ENCODE measurements at regions not wholly inside any gene's neighbourhood (a gene's known extent, or its start where the extent isn't known, plus 50 kb on each side); places are given as distances from the start of the nearest gene placed in this dataset.

GRCh38 chr6:167661552-167662044, 165.1 kb upstream of the AFDN start:
- TF ChIP-seq, protein P1, sequence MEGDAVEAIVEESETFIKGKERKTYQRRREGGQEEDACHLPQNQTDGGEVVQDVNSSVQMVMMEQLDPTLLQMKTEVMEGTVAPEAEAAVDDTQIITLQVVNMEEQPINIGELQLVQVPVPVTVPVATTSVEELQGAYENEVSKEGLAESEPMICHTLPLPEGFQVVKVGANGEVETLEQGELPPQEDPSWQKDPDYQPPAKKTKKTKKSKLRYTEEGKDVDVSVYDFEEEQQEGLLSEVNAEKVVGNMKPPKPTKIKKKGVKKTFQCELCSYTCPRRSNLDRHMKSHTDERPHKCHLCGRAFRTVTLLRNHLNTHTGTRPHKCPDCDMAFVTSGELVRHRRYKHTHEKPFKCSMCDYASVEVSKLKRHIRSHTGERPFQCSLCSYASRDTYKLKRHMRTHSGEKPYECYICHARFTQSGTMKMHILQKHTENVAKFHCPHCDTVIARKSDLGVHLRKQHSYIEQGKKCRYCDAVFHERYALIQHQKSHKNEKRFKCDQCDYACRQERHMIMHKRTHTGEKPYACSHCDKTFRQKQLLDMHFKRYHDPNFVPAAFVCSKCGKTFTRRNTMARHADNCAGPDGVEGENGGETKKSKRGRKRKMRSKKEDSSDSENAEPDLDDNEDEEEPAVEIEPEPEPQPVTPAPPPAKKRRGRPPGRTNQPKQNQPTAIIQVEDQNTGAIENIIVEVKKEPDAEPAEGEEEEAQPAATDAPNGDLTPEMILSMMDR (IDR thresholded peaks at IDR 0.05): no peak
- TF ChIP-seq POLR2A (IDR thresholded peaks at IDR 0.05; ENCODE audit: low read length) (no peak), JUN (IDR thresholded peaks at IDR 0.05) (no peak), MYC (IDR thresholded peaks at IDR 0.05; ENCODE audit: borderline replicate concordance, low read length) (no peak), MAZ (IDR thresholded peaks at IDR 0.05; ENCODE audit: borderline replicate concordance, low read depth, low read length) (no peak), RAD21 (conservative IDR thresholded peaks at IDR 0.05 in 1 of 2, IDR thresholded peaks at IDR 0.05 in 1 of 2) (no peak), CBX8 (IDR thresholded peaks at IDR 0.05) (no peak), CBX2 (IDR thresholded peaks at IDR 0.05; ENCODE audit: borderline replicate concordance, low read depth) (no peak), CEBPB (IDR thresholded peaks at IDR 0.05) (no peak), POLR2AphosphoS2 (conservative IDR thresholded peaks at IDR 0.05; ENCODE audit: low read length) (no peak), EP300 (IDR thresholded peaks at IDR 0.05) (no peak)
- TF ChIP-seq, protein P2, sequence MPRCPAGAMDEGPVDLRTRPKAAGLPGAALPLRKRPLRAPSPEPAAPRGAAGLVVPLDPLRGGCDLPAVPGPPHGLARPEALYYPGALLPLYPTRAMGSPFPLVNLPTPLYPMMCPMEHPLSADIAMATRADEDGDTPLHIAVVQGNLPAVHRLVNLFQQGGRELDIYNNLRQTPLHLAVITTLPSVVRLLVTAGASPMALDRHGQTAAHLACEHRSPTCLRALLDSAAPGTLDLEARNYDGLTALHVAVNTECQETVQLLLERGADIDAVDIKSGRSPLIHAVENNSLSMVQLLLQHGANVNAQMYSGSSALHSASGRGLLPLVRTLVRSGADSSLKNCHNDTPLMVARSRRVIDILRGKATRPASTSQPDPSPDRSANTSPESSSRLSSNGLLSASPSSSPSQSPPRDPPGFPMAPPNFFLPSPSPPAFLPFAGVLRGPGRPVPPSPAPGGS (IDR thresholded peaks at IDR 0.05): no peak
- TF ChIP-seq, protein P3, sequence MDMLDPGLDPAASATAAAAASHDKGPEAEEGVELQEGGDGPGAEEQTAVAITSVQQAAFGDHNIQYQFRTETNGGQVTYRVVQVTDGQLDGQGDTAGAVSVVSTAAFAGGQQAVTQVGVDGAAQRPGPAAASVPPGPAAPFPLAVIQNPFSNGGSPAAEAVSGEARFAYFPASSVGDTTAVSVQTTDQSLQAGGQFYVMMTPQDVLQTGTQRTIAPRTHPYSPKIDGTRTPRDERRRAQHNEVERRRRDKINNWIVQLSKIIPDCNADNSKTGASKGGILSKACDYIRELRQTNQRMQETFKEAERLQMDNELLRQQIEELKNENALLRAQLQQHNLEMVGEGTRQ (IDR thresholded peaks at IDR 0.05): no peak
